NB4 (cell line): ENCODE measurements at regions not wholly inside any gene's neighbourhood (a gene's known extent, or its start where the extent isn't known, plus 50 kb on each side); places are given as distances from the start of the nearest gene placed in this dataset.

ENCODE experiments used
- MAX ChIP-seq: IDR thresholded peaks from 2 replicates; pipeline ENCODE4 v1.6.1; 2011; ENCODE audit warnings: low read depth, low read length
- MYC ChIP-seq: IDR thresholded peaks from 2 replicates; pipeline ENCODE4 v1.6.1; 2011; ENCODE audit warnings: low read depth, low read length
- POLR2A ChIP-seq: IDR thresholded peaks from 2 replicates; pipeline ENCODE4 v1.6.1; 2011; ENCODE audit warnings: mild to moderate bottlenecking; ENCODE audit not compliant: insufficient read length; ENCODE audit errors: extremely low read depth
- TF ChIP-seq, protein P1 (sequence below): IDR thresholded peaks from one replicate; pipeline ENCODE4 v1.5.1; 2012; ENCODE audit warnings: low read depth, low read length

DNA sequence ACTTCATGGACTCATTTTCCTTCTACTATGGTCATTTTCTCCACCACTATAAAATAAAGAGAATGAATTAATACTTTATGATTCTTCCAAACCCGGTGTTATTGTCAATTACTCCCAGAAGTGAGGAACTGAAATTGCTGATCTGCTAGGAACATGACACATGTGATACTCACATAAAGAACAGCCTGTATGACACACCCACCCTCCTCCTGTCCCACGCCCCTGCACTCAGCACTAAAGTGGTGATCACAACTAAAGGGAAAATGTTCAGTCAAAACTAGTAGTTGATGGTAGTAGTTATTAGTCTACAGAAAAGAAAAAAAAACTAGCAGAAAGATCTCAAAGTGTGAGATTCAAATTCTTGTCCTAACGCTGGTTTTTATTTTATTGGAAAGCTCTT is 1508.3 kb downstream of the RAPGEF2 start:
- TF ChIP-seq, protein P1, sequence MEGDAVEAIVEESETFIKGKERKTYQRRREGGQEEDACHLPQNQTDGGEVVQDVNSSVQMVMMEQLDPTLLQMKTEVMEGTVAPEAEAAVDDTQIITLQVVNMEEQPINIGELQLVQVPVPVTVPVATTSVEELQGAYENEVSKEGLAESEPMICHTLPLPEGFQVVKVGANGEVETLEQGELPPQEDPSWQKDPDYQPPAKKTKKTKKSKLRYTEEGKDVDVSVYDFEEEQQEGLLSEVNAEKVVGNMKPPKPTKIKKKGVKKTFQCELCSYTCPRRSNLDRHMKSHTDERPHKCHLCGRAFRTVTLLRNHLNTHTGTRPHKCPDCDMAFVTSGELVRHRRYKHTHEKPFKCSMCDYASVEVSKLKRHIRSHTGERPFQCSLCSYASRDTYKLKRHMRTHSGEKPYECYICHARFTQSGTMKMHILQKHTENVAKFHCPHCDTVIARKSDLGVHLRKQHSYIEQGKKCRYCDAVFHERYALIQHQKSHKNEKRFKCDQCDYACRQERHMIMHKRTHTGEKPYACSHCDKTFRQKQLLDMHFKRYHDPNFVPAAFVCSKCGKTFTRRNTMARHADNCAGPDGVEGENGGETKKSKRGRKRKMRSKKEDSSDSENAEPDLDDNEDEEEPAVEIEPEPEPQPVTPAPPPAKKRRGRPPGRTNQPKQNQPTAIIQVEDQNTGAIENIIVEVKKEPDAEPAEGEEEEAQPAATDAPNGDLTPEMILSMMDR = no peak
- TF ChIP-seq POLR2A (no peak), MAX (no peak), MYC (no peak)
